Midbrain (tissue), 1 donor: ENCODE measurements at regions not wholly inside any gene's neighbourhood (a gene's known extent, or its start where the extent isn't known, plus 50 kb on each side); places are given as distances from the start of the nearest gene placed in this dataset.
"Not testable (repeated sequence)": the region's sequence is repeated elsewhere in the genome, so short reads cannot be mapped to it uniquely, and the experiment has no call there.

ENCODE experiments used
- DNase-seq: peaks from one replicate; lab custom pipeline; 2025; lab: John Stamatoyannopoulos, UW

DNA sequence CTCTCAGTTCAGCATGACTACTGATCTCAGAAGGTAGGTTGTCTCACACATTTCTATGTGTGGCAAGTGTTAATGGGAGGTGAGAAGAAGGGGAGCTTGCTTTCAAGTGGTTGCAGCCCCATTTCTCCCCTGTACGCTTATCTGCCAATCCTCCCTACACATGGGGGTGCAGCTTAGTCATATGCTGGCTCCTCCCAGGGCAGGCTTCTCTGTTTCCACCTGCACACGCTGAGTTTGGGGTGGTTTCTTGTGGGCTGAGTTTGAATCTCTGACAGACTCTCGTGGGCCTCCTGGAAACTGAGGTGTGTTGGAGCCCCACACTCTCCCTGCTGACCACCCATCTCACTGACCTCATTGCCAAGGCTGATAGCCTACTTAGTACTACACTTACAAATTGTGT lies 435.8 kb upstream of the MTPN start:
- no peak for DNase-seq

DNA sequence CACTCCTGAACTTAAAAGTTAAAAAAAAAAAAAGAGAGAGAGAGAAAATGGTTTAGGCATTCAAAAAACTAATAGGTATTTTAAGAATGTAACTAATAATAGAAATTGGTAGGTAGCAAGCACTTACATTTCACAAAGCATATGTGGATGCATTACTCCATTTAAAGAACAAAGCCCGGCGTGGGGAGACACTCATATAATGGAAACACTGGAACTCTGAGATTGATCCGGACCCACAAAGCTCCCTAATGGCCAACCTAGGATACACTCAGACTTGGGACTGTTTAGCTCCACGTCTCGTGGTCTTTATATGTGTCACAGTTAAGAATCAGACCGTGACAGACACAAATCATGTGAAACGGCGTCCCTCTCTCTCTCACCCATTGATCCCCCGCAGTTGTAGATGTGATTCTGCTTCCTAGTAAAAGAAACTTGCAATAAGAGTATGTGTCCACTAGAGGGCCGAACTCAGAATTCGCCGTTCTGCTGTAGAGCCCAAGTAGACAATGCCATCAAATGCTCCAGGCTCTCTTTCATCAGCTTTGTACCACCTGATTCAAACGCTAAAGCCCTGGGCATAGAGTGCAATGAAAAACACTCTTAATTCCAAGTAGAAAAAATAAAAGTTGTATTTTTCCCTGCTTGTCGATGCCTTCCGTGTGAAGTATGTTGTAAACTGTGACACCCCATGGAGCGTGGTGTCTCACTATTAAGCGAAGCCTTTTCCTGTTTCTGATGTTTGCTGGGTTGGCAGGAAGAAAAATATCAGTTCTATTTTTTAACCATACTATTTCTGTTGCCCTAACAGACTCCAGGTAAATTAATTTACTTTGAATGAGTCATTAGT lies 429.0 kb upstream of the MTPN start:
- peak; percentile 72 for DNase-seq

DNA sequence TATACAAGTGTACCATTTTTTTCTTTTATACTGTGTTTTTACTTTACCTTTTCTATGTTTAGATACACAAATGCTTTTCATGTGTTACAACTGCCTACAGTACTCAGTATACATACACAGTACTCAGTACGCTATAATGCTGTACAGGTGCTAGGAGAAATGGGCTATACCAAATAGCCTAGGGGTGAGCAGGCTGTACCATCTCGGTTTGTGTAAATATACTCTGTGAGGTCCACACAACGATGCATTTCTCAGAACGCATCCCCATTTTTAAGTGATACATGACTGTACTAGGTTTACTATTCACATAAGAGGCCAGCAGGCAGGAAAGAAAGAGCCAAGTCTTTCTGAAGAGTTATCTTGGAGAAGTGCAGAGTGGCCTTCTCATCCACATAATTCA lies 426.4 kb upstream of the MTPN start:
- no peak for DNase-seq

DNA sequence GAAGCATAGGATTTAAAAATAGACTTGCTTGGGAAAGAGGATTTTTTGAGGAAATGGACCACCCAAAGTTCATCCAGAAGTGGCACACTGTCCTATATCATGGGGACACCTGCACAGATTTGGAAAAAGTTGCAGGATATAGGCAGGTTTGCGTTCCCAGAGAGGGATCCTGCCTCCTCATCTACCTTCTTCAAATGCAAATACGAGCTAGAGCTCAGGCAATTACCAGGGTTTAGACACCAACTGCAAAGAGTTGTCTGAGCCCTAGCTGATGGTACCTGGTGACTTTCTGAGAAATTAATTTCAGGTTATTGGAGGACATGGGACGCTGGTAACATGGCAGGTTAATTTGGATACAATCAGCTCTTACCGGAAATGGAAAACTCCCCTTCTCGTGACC lies 423.7 kb upstream of the MTPN start:
- DNase-seq, result no peak

DNA sequence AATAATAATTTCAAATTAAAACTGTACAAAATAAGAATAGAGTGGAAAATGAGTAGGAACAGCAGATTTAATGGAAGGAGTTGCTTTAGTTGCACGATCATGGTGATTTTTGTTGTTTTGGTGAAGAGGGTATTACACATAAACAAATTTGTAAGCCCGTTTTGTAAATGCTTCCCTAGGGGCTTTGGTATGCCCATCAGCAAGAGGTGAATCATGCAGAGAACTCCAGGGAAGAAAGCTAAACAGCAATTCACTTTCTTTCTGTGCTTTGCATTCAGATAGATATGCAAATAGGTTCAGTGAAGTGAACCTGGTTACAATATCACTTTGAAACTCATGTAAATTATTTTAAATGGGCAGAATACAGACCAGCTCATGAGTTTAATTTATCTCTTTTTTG lies 422.2 kb upstream of the MTPN start:
- DNase-seq, result no peak

DNA sequence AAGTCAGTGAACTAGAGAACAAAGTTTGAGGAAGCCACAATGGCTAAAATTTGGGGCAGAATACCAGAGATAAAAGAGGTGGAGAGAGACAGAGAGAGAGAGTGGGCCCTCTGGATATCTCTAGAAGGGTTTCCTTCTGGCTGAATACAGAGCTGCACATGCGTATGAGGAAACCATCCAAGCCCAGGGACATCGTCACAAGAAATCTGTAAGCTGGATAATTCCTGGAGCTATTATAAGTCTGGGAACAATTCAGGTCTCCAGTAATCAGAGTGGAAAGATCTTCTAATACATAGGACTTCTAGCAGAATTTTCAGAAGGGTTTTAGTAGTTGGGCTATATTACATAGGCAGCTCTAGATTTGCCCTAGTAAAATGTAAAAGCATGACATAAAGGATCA lies 415.7 kb upstream of the MTPN start:
- no peak for DNase-seq

DNA sequence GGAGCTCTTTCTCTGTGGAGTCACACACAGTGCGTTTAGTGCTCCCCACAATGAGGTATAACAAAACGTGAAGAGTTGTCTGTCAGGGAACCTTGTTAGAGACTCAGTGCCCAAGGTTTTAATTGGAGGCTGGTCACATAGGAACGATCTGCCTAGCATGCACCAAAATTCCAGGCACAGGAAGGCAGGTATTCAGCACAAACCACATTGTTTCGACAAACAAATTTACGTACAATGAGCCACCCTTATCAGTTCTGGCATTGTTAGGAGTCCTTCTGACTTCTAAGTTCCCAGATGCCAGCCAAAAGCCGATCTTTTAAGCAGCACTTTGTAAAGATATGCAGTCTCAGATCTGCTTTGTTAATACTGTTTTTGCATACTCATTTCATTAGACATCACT lies 414.2 kb upstream of the MTPN start:
- no peak for DNase-seq

DNA sequence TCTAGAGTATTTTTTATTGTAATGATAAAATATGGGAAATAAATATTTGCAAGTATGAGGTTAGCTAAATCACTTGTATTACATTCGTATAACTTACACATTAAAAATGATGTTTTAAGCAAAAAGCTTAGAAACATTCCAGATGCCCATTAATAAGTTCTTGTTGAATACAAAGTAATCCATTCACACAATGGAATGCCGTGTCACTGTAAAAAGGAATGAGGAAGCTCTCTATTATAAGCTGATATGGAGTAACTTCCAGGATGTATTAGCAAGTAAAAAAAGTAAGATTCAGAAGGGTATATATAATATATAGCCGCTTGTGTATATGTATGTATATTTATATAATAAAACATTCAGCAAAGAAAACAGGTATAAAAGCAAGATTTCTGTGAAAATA lies 412.8 kb upstream of the MTPN start:
- DNase-seq, result no peak

DNA sequence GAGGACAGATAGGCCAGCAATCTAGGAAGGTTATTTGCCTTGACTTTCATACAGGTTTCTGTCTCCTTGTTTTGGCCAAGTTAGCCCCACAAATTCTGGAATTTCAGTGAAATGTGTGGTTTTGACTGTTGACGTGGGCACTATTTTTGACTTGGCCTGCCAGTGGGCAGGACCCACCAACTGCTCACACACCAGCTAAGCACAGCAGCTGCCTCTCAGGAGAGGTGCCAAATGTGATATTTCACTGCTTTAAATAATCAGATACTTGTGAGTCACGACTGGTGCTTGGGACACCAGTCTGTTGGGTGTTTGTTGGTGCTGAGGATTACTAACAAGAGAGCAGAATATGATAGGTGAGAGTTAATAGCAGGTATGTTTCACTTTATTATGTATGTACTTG lies 409.7 kb upstream of the MTPN start:
- DNase-seq, result no peak

DNA sequence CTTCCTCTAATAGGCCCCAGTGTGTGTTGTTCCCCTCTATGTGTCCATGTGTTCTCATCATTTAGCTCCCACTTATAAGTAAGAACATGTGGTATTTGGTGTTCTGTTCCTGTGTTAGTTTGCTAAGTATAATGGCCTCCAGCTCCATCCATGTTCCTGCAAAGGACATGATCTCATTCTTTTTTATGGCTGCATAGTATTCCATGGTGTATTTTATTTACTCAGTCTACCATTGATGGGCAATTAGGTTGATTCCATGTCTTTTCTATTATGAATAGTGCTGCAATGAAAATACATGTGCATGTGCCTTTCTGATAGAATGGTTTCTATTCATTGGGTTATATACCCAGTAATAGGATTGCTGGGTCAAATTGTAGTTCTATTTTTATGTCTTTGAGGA lies 394.2 kb upstream of the MTPN start:
- DNase-seq, result not testable (repeated sequence)

DNA sequence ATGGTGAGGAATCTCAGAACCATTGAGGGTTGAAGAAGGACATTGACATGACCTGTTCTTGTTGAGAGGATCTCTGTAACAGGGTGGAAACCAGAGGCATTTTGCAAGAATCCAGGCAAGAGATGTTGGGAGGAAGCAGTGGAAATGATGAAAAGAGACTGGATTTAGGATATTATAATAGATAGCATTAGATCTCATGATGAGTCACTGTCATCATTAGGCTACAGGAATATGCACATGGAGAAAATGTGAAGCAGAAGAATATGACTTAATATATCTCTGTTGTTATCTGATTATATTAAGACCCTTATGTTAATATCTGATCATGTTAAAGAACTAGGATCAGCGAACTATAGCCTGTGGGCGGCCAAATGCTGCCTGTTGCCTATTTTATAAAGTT lies 393.0 kb upstream of the MTPN start:
- DNase-seq, result no peak

DNA sequence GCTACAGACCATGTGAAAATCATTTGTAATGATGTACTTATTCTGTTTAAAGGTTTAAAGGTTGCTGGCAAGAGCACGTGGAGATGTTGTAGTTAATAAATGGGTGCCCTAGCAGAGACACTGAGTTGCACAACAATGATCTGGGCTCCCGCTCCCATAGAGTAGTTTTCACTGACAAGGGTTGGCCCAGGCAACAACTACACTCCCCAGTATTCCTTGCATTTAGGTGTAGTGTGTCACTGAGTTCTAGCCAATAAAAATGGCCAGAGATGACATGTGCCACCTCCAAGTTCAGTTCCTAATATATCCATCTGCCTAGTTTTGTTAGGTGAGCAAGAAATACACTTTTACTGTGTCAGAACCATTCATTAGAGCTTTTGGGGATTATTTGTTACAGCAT lies 392.1 kb upstream of the MTPN start:
- no peak for DNase-seq

DNA sequence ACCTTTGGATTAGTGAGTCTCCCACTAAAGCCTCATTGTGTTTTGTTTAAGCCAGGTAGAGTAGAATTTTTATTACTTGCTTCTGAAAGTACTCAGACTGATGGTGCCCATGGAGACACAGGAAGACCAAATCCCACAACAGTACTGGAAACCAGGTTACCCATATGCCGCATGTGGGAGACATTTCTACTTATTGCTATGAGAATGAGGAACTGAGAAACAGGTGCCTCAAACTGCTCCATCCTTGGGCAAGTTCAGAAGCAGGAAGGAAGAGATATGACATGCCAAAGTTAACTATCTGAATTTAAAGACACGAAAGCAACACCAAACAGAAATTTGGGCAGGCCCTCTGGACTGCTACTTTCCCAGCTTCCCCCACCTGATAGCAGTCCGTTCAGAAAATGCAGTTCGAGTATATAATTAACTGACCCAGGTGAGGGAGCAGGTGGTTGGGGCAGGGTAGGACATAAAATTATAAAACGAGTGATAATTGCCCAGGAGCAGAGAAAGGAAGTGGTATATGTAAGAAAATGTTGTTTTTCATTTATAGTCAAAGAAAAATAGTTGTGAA lies 382.3 kb upstream of the MTPN start:
- no peak for DNase-seq

DNA sequence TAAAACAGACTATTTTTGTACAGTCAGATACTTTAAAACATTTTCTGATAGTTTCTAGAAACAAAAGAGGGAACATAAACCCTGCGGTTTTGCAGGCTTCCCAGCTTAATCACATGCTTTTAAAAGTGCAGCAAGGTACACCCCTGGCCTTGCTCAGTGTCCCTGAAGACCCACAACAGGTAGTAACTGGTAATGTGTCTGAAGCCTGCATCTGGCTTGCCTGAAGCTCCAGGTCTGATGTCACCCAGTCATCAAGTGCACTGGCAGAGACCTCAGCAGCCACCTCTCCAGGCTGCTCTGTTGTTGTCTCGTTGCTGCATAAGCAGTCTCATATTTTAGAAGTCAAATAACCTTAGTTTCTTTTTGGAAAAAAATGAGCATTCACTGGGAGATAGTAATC lies 376.1 kb upstream of the MTPN start:
- DNase-seq, result no peak

DNA sequence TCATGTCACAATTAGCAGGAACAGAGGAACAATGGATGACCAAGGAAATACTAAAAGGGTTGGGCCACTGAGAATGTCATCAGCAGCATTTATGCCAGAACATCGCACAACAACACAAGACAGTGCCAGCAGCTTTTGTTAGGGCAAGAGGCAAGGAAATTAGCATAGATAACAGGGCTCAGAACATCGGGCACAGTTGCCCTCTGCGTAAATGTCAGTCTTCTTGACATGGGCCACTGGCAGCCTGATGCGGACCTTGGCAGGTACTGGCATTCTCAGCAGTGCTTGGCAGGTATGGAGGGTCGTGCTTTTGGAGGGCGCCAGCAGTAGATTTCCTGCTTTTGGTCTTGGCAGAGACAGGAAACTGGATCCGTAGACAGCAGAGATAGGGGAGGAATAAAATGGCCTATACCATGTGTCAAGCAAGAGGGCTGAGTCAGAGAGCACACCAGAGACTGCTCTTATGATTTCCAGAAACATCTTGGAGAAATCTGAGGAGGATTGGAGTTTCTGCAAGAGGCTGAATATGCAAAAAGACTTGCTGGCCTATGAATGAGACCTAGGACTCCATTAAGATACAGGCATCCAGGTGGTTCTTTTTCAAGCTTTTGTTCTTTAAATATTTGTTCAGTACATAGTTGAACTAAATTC lies 371.5 kb upstream of the MTPN start:
- no peak for DNase-seq

DNA sequence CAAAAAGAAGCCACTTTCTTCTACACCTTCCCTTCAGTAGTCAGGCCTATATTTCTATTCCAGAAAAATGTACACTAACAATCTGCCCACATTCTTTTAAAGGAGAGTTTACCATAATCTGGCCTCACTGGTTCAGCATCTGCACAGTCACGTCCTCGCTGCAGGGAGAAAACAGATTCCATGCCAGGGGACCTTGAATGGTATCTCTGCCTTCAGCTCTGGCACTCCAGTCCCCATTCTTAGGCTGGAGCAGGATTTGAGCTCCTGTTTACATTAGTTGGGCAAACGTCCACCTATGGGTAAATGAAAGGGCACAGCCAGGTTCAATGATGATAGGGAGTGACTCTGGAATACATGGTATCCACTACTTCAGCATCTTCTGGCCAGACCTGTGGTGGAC lies 371.0 kb upstream of the MTPN start:
- DNase-seq, result no peak

DNA sequence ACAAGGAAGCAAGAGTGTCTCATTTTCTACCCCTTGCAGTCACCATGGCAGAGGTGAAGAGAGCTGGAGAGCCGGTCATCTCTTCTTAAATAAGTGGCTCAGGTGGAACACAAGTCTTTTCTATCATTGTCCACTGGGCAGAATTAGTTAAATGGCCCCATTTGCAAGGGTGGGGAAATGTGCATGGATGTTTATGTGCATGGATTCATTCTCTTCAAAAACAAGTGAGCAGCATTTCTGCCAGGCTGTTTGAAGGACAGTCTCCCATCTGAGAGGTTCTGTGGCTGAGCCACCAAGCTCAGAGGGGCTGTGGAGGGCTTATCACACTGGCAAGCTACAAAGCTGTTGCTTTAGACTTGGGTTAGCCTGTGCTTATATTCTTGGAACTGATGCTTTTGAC lies 370.3 kb upstream of the MTPN start:
- DNase-seq, result no peak

DNA sequence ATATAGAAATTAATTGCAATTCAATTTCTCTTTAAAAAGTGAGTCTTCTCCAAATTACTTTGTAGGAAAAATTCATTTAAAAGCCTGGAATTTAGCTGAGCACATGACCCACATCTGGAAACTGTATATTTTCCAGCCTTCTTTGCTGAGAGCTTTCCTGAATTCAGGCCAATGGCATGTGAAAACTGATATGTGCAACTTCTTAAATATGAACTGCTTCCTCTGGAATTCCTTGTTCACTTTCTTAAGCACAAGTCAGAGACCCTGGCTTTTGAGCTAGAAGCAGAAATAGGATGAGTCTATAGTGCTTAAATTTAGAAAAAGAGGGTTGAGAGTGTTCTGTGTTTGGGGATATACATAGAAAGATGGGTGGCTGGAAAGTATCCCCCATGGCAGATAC lies 365.1 kb upstream of the MTPN start:
- no peak for DNase-seq

DNA sequence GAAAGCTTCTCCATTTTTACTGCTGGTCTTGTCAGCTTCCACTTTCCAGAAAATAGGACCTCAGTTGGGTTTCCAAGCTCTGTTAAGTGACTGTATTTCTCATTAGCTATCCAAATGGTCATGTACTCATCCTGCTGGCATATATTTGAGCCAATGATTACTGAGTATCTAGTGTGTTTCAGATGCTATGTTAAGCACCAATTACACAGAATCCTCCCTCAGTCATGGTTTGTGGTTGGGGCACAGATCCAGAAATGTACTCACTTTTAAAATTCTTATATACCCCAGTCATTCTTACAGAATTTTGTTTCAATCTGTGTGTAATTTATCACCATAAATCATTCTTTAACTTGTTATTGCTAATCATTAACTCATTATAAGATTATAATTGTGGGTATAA lies 362.3 kb upstream of the MTPN start:
- no peak for DNase-seq

DNA sequence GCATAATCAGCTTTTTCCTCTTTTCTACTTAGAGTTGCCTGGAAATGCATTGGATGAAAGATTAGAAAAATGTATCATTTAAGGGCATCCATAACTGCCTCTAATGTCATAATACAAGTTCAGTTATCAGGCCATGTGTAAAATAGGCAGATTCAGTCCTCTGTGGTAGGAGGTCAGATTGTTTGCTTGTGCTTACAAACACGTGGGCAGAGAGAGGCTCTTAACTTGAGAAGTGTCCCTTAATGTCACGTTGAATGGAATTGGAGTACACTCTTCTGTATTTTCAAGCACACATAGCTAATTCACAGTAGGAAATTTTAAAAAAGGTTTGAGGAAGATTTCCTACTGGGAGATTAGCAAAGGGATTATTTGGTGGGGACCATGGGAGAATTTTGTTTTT lies 359.8 kb upstream of the MTPN start:
- DNase-seq, result no peak

DNA sequence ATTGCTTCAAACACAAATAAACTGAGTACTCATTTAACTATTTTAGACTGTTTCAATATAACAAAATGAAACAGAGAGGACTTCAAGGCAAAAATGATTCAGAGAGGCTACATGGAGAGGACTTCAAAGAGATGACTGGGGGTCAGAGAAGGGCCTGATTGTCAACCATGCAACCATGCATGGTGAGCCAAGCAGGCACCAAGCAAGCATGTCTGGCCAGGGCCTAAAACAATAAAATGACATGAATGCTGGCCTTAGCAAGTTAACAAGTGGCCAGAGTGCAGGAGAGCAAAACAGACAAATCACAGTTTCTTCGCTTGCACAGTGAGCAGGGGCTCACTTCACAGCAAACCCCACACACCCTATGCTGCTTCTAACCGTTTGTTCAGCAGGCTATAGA lies 356.5 kb upstream of the MTPN start:
- DNase-seq, result no peak

DNA sequence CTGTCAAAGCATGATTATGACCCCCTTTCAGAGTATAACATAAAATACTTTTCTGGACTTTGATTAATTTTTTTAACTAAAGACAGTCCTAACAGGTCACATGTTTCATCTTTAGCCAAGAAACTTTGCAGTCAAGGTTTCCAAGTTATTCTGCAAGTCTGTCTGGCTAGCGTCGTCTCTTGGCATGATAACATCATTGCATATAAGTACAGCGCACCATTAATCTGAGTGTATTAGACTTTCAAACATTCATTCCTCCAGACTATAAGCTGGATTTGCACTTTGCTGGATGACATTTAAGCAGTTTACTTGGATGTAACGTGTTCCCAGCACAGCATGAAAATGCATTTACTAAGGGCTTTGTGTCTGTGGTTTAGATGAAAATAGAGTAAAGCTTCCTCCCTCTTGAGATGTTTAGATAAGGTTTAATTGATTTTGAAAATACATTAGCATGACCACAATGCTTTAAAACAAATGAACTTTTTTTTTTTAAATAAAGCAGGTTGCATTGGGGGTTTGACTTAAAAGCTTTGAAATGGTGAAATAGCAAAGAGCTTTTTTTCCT lies 349.0 kb upstream of the MTPN start:
- no peak for DNase-seq

DNA sequence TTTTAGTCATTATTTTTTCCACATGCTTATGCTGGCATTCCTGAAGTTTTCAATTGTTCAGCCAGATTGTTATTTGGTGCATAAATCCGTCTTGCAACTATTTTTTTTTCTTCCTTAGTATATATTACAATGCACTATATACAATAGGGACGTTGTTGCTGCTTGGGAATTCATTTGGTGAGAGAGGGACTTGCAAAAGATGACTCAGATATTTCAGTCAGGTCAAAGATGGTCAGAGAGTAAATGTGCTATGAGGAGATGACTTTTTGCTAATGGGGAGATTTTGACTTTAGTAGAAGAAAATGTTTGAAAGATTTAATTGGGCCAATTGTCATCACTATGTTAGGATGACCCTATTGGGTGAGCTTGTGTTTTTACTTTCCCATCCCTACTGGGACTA lies 348.4 kb upstream of the MTPN start:
- DNase-seq, result no peak
